ENCODE measurements at regions not wholly inside any gene's neighbourhood (a gene's known extent, or its start where the extent isn't known, plus 50 kb on each side); places are given as distances from the start of the nearest gene placed in this dataset.

- DNase-seq, result no peak
Measured at GRCh38 chr7:18081617-18082016, 54.0 kb upstream of the PRPS1L1 start.

DNA sequence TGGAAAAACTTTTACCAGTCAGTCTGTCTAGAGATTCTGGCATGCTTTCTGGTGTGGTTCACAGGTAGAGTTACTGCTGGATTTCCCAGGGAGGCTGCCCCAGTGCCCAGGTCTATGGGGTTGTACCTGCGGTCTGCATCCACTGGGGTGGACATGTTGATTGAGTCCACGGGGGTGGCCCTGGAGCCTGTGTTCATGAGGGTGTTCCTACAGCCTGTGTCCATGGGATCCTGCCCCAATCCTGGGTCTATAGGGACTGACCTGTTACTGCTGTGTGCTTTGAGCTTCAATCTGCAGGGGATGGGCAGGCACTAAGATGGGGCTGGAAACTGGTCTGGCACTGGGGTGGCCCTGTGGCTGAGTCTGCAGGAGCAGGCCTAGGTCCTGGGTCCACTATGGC lies 54.5 kb upstream of the PRPS1L1 start:
- no peak for DNase-seq

DNA sequence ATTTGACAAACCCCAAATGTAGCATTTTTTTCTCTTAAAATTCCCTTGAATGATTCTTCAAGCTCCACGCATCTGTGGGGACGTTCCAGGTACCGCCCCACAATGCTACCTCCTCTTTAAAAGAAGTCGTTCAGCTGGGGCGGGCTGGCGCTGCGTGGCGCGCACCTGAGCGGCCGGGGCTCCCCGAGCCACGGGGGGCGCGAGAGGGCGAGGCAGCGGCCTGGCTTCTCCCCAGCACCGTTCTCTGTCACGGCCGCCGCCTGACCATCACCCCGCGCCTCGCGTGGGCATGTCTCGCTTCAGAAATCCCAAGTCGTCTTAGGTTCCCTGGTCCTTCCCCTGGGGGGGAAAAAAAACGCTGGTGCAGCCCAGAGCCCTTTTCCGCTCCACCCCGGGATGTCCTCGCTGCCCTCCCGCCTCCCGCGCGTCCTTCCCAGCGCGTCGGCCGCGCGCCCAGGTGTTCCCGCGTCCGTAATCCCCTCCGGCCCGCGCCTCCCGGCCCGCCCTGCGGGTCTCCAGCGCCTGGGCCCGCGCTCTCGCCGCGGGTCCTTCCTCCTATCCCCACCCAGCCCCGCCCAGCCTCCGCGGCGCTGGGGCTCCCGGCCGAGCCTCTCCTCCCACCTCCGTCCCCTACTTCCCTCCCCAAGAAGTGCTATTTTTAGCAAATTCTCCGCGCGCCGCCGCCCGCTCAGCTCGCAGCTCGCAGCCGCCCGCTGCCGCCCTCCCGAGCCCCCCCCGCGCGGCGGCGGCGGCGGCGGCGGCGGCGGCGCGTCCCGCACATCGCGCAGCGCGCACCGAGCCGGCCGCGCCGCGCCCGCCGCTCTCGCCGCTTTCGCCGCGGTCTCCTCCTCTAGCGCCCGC lies 58.7 kb upstream of the PRPS1L1 start:
- peak; percentile 10 for DNase-seq

GRCh38 chr7:18087026-18087686 lies 59.5 kb upstream of the PRPS1L1 start:
- DNase-seq, result no peak

GRCh38 chr7:18087687-18088078 lies 60.0 kb upstream of the PRPS1L1 start:
- no peak for DNase-seq

GRCh38 chr7:18096087-18096486 lies 68.4 kb upstream of the PRPS1L1 start:
- DNase-seq, result no peak

DNA sequence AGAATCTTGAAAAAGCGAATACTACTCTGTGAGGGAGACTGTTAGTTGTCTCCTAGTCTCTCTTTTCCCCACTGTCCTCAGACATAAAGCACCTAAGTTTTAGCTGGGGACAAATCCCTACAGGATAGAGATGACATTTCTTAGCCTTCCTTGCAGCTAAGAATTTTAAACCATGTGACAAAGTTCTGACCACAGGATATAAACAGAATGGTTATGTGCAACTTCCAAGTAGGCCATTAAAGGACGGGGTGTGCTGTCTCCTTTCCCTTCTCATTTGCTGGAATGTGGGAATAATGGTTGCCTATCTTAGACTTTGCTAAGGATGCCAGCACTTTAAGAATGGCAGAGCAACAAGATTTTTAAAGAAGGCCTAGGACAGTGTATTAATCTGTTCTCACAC lies 74.9 kb upstream of the PRPS1L1 start:
- DNase-seq, result no peak

- DNase-seq, result no peak
Measured at GRCh38 chr7:18103436-18104218, 76.0 kb upstream of the PRPS1L1 start.

- DNase-seq, result no peak
Measured at GRCh38 chr7:18109762-18110161, 82.1 kb upstream of the PRPS1L1 start.

DNA sequence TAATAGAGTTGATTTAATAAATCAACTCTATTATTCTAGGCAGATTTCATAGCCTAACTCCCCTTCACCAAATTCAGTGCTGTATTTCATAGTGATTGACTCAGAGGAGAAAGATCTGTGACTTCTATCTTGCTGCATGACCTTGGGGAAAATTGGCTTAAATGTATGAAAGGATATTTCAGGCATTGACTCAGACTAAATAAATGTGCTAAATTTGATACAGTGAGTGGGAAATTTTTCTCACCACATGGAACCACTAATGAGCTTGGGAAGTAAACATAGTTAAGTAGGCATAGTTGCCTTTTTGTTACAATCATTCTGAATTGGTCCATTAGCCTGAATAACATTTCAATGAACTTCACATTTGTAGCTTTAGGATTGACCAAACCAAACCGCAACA lies 89.0 kb upstream of the PRPS1L1 start:
- DNase-seq, result no peak

- DNase-seq, result peak; percentile 33
Measured at GRCh38 chr7:18117482-18117881, 89.8 kb upstream of the PRPS1L1 start.

GRCh38 chr7:18119985-18120384 lies 92.3 kb upstream of the PRPS1L1 start:
- DNase-seq, result no peak

DNA sequence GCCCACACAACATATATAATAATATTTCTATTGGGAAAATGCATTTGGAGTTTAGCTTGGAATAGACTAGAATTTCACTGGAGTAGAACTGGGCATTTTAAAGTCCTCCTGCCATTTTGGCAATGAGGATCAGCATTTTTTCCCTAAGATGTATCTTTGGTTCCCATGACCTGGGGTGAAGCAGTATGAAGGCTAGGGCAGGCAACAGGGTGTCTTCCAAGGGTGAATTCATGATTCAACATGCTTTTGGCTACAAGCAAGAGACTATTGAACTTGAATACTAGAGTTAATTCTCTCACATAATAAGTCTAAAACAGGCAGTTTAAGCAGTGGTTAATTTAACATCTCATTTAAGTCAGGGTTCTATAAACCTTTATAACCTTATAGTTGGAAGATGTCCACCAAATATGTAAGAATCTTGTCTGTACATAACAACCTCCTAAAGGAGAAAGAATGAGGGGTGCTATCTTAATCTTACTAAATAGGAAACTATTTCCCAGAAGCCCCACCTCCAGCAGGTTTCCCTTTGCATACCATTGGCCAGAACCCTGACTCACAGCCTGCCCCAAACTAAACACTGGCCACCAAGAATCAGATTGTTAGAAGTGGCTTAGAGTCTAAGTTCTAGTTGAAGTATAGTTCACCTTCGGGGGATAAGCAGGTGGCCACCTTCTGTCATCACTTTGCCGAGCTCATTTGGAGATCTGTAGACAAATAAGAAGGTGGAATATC lies 96.0 kb upstream of the PRPS1L1 start:
- DNase-seq, result no peak

DNA sequence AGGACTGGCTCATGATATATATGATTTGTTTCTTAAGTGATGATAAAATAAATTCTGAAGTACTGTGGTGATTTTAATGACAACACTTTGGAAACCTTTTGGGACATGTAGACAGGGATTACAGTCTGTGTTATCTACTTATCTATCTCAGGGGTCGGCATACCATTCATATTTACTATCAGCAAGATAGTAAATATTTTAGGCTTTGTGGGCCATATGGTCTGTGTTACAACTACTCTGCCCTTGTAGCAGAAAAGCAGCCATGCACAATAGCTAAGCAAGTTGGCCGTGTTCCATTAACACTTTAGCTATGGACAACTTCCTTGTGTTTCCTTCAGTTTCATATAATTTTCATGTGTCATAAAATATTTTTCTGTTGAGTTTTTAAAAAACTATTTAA lies 97.8 kb upstream of the PRPS1L1 start:
- DNase-seq, result no peak

DNA sequence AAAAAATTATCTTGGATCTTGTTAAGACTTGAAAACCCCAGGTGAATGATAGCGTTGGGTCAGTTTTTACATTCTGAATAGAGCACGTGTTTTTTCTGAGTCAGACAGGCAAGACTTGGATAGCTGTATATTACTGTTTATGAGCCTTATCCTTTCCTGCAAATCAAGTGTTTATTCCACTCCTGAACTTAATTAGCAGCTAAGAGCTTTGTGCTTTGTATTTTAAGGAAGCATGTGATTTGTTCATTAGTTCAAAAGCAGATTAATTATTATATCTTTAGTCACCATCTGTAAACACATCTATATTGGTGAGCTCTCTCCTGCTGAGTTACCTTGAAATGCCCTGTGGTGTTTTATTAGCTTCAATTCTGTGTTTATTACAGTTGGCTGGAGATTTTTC lies 98.6 kb upstream of the PRPS1L1 start:
- no peak for DNase-seq

GRCh38 chr7:18128846-18129245 lies 101.2 kb upstream of the PRPS1L1 start:
- DNase-seq, result no peak

- no peak for DNase-seq
Measured at GRCh38 chr7:18132811-18133210, 105.2 kb upstream of the PRPS1L1 start.

GRCh38 chr7:18133921-18134320 lies 106.3 kb upstream of the PRPS1L1 start:
- no peak for DNase-seq

- no peak for DNase-seq
Measured at GRCh38 chr7:18140943-18141342, 113.3 kb upstream of the PRPS1L1 start.

GRCh38 chr7:18144166-18144565 lies 116.5 kb upstream of the PRPS1L1 start:
- DNase-seq, result no peak

- no peak for DNase-seq
Measured at GRCh38 chr7:18145160-18145559, 117.5 kb upstream of the PRPS1L1 start.

GRCh38 chr7:18151422-18151821 lies 123.8 kb upstream of the PRPS1L1 start:
- no peak for DNase-seq

DNA sequence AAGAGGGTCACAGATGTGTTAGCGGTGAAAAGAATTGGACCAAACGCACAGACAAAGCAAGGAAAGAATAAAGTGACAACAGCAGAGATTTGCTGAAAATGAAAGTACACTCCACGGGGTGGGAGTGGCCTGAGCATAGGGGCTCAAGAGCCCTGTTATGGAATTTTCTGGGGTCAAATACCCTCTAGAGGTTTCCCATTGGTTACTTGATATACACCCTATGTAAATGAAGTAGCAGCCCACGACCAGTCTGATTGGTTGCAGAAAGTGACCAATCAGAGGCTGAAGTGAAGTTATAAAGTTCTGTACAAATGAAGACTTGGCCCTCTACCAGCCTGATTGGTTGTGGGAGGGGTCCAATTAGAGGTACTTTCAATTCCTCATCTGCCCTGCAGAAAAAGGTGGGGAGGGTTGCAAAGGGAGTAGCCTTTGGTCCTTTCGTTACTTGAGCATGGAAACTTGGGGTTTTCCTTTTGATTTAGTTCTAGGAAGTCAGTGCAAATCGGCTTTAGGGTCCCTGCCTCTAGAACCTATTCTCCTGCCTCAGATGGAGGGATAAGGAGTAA lies 125.6 kb upstream of the PRPS1L1 start:
- no peak for DNase-seq

Measured in T1000 (cell line).